ENCODE measurements at regions not wholly inside any gene's neighbourhood (a gene's known extent, or its start where the extent isn't known, plus 50 kb on each side); places are given as distances from the start of the nearest gene placed in this dataset.

GRCh38 chr11:37525336-37525735 lies 927.3 kb upstream of the RAG2 start:
- H3K9me3 ChIP-seq (ENCODE audit: control insufficient read depth in 1 of 2, insufficient read depth in 1 of 2, low read depth in 1 of 2, low read length in 2 of 2), result peaks cover 0 to 6% of the 10 kb centered on the region in 2 experiments; a peak in 3 of 4 replicates
- no TSS peak for BruUV-seq (replicated peaks)
- ChIA-PET POLR2A (no interaction called here), RAD21 (ENCODE audit: low non-redundant PET in 1 of 2, low total read pairs in 2 of 2, uncharacterized antibody in 2 of 2, unreplicated experiment in 2 of 2) (no interaction called here), CTCF (no interaction called here)
- no peak for DNase-seq (ENCODE audit: low read depth, low spot score)
- no peak overlapping the region for H3K4me3 ChIP-seq (replicated peaks in 1 of 2; ENCODE audit: low read depth in 1 of 2, low read length in 2 of 2)
- TF ChIP-seq SP1 (IDR thresholded peaks at IDR 0.05; ENCODE audit: low read depth), result no peak
- TF ChIP-seq ZFX (IDR thresholded peaks at IDR 0.05), result no peak
- TF ChIP-seq ELF1 (IDR thresholded peaks at IDR 0.05; ENCODE audit: borderline replicate concordance, low read depth), result no peak
- no peak for TF ChIP-seq REST (IDR thresholded peaks at IDR 0.05; ENCODE audit: low read depth)
- no peak for TF ChIP-seq MAX (IDR thresholded peaks at IDR 0.05)
- no peak for TF ChIP-seq ATF3 (IDR thresholded peaks at IDR 0.05)
- no peak for TF ChIP-seq RAD21 (IDR thresholded peaks at IDR 0.05; ENCODE audit: low read depth)
- no peak for TF ChIP-seq EZH2 (IDR thresholded peaks at IDR 0.05)
- no peak for TF ChIP-seq POLR2A (IDR thresholded peaks at IDR 0.05; ENCODE audit: borderline replicate concordance, extremely low read depth, insufficient read depth, insufficient read length)
- TF ChIP-seq YY1 (IDR thresholded peaks at IDR 0.05; ENCODE audit: extremely low read depth, insufficient replicate concordance, low read depth, low read length), result no peak
- TF ChIP-seq TCF7L2 (IDR thresholded peaks at IDR 0.05; ENCODE audit: borderline replicate concordance, extremely low read depth, insufficient read depth, insufficient read length), result no peak
- no peak for TF ChIP-seq SRF (IDR thresholded peaks at IDR 0.05; ENCODE audit: low read depth)
- TF ChIP-seq JUND (IDR thresholded peaks at IDR 0.05), result no peak
- no peak for TF ChIP-seq EGR1 (IDR thresholded peaks at IDR 0.05; ENCODE audit: low read depth)
- intact Hi-C loops (cut with micrococcal nuclease), result no loop called here
- H3K4me1 ChIP-seq (ENCODE audit: control insufficient read depth in 1 of 2, insufficient read depth in 2 of 2, low read length in 2 of 2), result no peaks in the 10 kb centered on the region
- no peaks in the 10 kb centered on the region for H3K36me3 ChIP-seq (ENCODE audit: control insufficient read depth in 1 of 2, insufficient read depth in 2 of 2, low read length in 2 of 2)
- no peak overlapping the region for H3K27ac ChIP-seq (ENCODE audit: low read depth, low read length)
- H4K20me1 ChIP-seq (ENCODE audit: insufficient read depth), result no peaks in the 10 kb centered on the region
- no peak for ATAC-seq
- H2AFZ ChIP-seq (ENCODE audit: low read depth, low read length, poor library complexity, severe bottlenecking), result no peak overlapping the region
- H3K4me2 ChIP-seq (ENCODE audit: low read length), result no peak overlapping the region
- H3K79me2 ChIP-seq (ENCODE audit: insufficient read depth, low read length), result no peaks in the 10 kb centered on the region
- H3K27me3 ChIP-seq (ENCODE audit: insufficient read depth, low read length), result no peaks in the 10 kb centered on the region
- no peaks in the 10 kb centered on the region for H3K9me2 ChIP-seq (ENCODE audit: insufficient read depth)
- H3K9ac ChIP-seq (ENCODE audit: low read length), result no peak overlapping the region
